Psoas muscle (tissue), 7 donors: ENCODE measurements at regions not wholly inside any gene's neighbourhood (a gene's known extent, or its start where the extent isn't known, plus 50 kb on each side); places are given as distances from the start of the nearest gene placed in this dataset.

Experiments
- ATAC-seq, 4 donors: fragments of 200-7000 bp; cut with Tn5 transposase; one replicate each; pipeline ENCODE4 v1.9.1; 2020; ENCODE audit warnings: moderate library complexity in 3 of 4, mild to moderate bottlenecking in 2 of 4
- DNase-seq, 2 donors: peaks; one replicate each; pipeline ENCODE4 v3.0.0-alpha.2; 2020
- H3K27ac ChIP-seq: fragments of 200-600 bp; one replicate; pipeline ENCODE4 v1.8.0; 2022
- H3K27me3 ChIP-seq, 3 donors: fragments of 200-600 bp in 1 of 3; one replicate each; pipeline versions ENCODE4 v1.6.1 to v1.8.0; 2013 to 2022; ENCODE audit warnings: low read length in 2 of 3, mild to moderate bottlenecking in 2 of 3, moderate library complexity in 1 of 3; ENCODE audit not compliant: insufficient read depth in 3 of 3
- H3K36me3 ChIP-seq, 2 donors: fragments of 200-600 bp in 1 of 2; one replicate each; pipeline versions ENCODE4 v1.6.1 to v1.8.0; 2013 to 2022; ENCODE audit warnings: low read depth in 1 of 2, mild to moderate bottlenecking in 1 of 2, moderate library complexity in 1 of 2; ENCODE audit not compliant: insufficient read depth in 1 of 2
- H3K4me1 ChIP-seq: fragments of 200-600 bp; one replicate; pipeline ENCODE4 v1.8.0; 2022
- H3K4me3 ChIP-seq: fragments of 200-600 bp; one replicate; pipeline ENCODE4 v1.8.0; 2022; ENCODE audit warnings: mild to moderate bottlenecking
- H3K9me3 ChIP-seq: fragments of 200-600 bp; one replicate; pipeline ENCODE4 v1.8.0; 2022
- CTCF ChIP-seq: fragments of 200-600 bp; IDR thresholded peaks from one replicate; pipeline ENCODE4 v1.8.0; 2022; ENCODE audit warnings: antibody characterized with exemption
- WGBS, 3 donors: extraction: QIAGEN DNeasy Blood & Tissue Kit; methylation state at CpG; one replicate each; pipeline versions ENCODE4 v1.1.6 to v1.1.7; 2013; 5-methylcytosine and 5-hydroxymethylcytosine counted together
- intact Hi-C, 2 donors: fragments of 100-400 bp; cut with DNase I; formaldehyde crosslinking; loops; one replicate each; pipeline versions ENCODE4 v1.11.0 to v1.14.2; 2022
- donor health status: healthy with polysubstance abuse.
- donor health status: DM: no; HTN: no; CAD: no; lungs with moderate emphysema.
- donor health status: Bipolar disorder and iron deficiency.
- donor health status: healthy.
- donor health status: DM: yes; HTN: yes; CAD: no.
- donor health status: DM: no; HTN: no; CAD: no.
- donor health status: DM: yes; HTN: yes; CAD: no.

- no peak for ATAC-seq
- no peak for TF ChIP-seq CTCF
- DNase-seq, result no peak
- H3K36me3 ChIP-seq, result no peaks in the 10 kb centered on the region
- H3K4me3 ChIP-seq, result no peak overlapping the region
- no peaks in the 10 kb centered on the region for H3K9me3 ChIP-seq
- no peak overlapping the region for H3K27ac ChIP-seq
- no peaks in the 10 kb centered on the region for H3K4me1 ChIP-seq
- intact Hi-C loops, result no loop called here
- H3K27me3 ChIP-seq, result no peaks in the 10 kb centered on the region
Observed at GRCh38 chr3:168362156-168362555, 266.4 kb upstream of the GOLIM4 start.

GRCh38 chr3:168360993-168361392 is 265.3 kb upstream of the GOLIM4 start:
- 66 to 76% (median 67%) methylated on average over 3 of the region's 3 CpGs for WGBS, 3 donors
- Histone ChIP-seq H3K4me3 (no peak overlapping the region), H3K9me3 (no peaks in the 10 kb centered on the region), H3K4me1 (no peaks in the 10 kb centered on the region), H3K36me3 (no peaks in the 10 kb centered on the region), H3K27me3 (no peaks in the 10 kb centered on the region), H3K27ac (no peak overlapping the region)
- intact Hi-C loops, result no loop called here
- no peak for TF ChIP-seq CTCF
- DNase-seq (no peak), ATAC-seq (no peak)

- H3K27ac ChIP-seq, result no peak overlapping the region
- H3K36me3 ChIP-seq, result no peaks in the 10 kb centered on the region
- no peaks in the 10 kb centered on the region for H3K27me3 ChIP-seq
- WGBS, 3 donors, result 62 to 70% (median 64%) methylated on average over 9 of the region's 9 CpGs
- ATAC-seq (no peak), DNase-seq (no peak)
- no peaks in the 10 kb centered on the region for H3K9me3 ChIP-seq
- intact Hi-C loops, result no loop called here
- TF ChIP-seq CTCF, result no peak
- H3K4me3 ChIP-seq, result no peak overlapping the region
- no peaks in the 10 kb centered on the region for H3K4me1 ChIP-seq
Observed at GRCh38 chr3:168342946-168343850, 247.5 kb upstream of the GOLIM4 start.

GRCh38 chr3:168341956-168342936 is 246.5 kb upstream of the GOLIM4 start:
- DNase-seq, result no peak
- no peak overlapping the region for H3K27ac ChIP-seq
- no peak for TF ChIP-seq CTCF
- H3K4me1 ChIP-seq, result no peaks in the 10 kb centered on the region
- 37 to 43% (median 38%) methylated on average over 2 of the region's 2 CpGs for WGBS, 3 donors
- no peak overlapping the region for H3K4me3 ChIP-seq
- no peaks in the 10 kb centered on the region for H3K27me3 ChIP-seq
- no peaks in the 10 kb centered on the region for H3K36me3 ChIP-seq
- H3K9me3 ChIP-seq, result no peaks in the 10 kb centered on the region
- ATAC-seq, result no peak
- intact Hi-C loops, result no loop called here
